HEK293 (cell line): ENCODE measurements at regions not wholly inside any gene's neighbourhood (a gene's known extent, or its start where the extent isn't known, plus 50 kb on each side); places are given as distances from the start of the nearest gene placed in this dataset.

ENCODE experiments used
- CTCF ChIA-PET: fragments of 350-600 bp; formaldehyde crosslinking; extraction: SDS; loops from one replicate; lab custom pipeline; 2021; ENCODE audit warnings: antibody characterized with exemption; lab: Yijun Ruan, JAX
- POLR2A ChIA-PET: fragments of 300-600 bp; formaldehyde crosslinking; extraction: SDS; loops from one replicate; lab custom pipeline; 2020; ENCODE audit warnings: antibody characterized with exemption, inconsistent platforms; lab: Yijun Ruan, JAX
- H3K27ac ChIP-seq: fragments of 200-500 bp; sonication (Bioruptor generic); 2 replicates; pipeline ENCODE4 v1.5.1; 2014; ENCODE audit warnings: low read depth, low read length, control low read depth, inconsistent platforms; ENCODE audit errors: extremely low read depth
- H3K36me3 ChIP-seq, 2 experiments: fragments of 200-500 bp in 1 of 2; sonication (Bioruptor generic) in 1 of 2; 1 replicate in 1 of 2; 2 replicates in 1 of 2; pipeline ENCODE4 v1.5.1; 2014 to 2017; ENCODE audit warnings: inconsistent platforms in 2 of 2, low read length in 2 of 2; ENCODE audit not compliant: control insufficient read depth in 2 of 2, insufficient read depth in 1 of 2
- H3K4me1 ChIP-seq: fragments of 200-500 bp; sonication (Bioruptor generic); 2 replicates; pipeline ENCODE4 v1.5.1; 2014; ENCODE audit warnings: mild to moderate bottlenecking, low read length, inconsistent platforms; ENCODE audit not compliant: control insufficient read depth, insufficient read depth
- H3K4me3 ChIP-seq: 2 replicates; pipeline ENCODE4 v1.5.1; 2011; ENCODE audit warnings: low read depth, mild to moderate bottlenecking, control low read depth, low read length, moderate library complexity
- H3K9me3 ChIP-seq: fragments of 200-500 bp; sonication (Bioruptor generic); 2 replicates; pipeline ENCODE4 v1.5.1; 2014; ENCODE audit warnings: low read depth, low read length, inconsistent platforms; ENCODE audit not compliant: control insufficient read depth, insufficient read depth
- HOXD13 ChIP-seq: sonication (generic); formaldehyde crosslinking; IDR thresholded peaks from 2 replicates; pipeline ENCODE4 v1.8.0; 2022; ENCODE audit warnings: missing genetic modification reagents, borderline replicate concordance
- KLF17 ChIP-seq: fragments of 450-650 bp; formaldehyde crosslinking; IDR thresholded peaks from 2 replicates; pipeline ENCODE4 v1.5.1; 2016; ENCODE audit warnings: missing biosample characterization, missing genetic modification characterization
- ZBTB49 ChIP-seq: fragments of 450-650 bp; formaldehyde crosslinking; IDR thresholded peaks from 2 replicates; pipeline ENCODE4 v1.5.1; 2016; ENCODE audit warnings: missing biosample characterization, missing genetic modification characterization, low read depth
- ZFP3 ChIP-seq: fragments of 450-650 bp; formaldehyde crosslinking; IDR thresholded peaks from 2 replicates; pipeline ENCODE4 v1.5.1; 2016; ENCODE audit warnings: low read depth, missing biosample characterization, missing genetic modification characterization
- ZIC2 ChIP-seq: fragments of 450-650 bp; formaldehyde crosslinking; IDR thresholded peaks from 2 replicates; pipeline ENCODE4 v1.5.1; 2016; ENCODE audit warnings: missing biosample characterization, missing genetic modification characterization
- ZNF155 ChIP-seq: fragments of 450-650 bp; formaldehyde crosslinking; IDR thresholded peaks from 2 replicates; pipeline ENCODE4 v1.5.1; 2016; ENCODE audit warnings: missing biosample characterization, missing genetic modification characterization
- ZNF16 ChIP-seq: fragments of 450-650 bp; formaldehyde crosslinking; IDR thresholded peaks from 2 replicates; pipeline ENCODE4 v1.5.1; 2016; ENCODE audit warnings: low read depth, missing biosample characterization, missing genetic modification characterization
- ZNF280C ChIP-seq: fragments of 450-650 bp; formaldehyde crosslinking; IDR thresholded peaks from 2 replicates; pipeline ENCODE4 v1.5.1; 2016; ENCODE audit warnings: missing biosample characterization, missing genetic modification characterization
- ZNF292 ChIP-seq: fragments of 450-650 bp; formaldehyde crosslinking; IDR thresholded peaks from 2 replicates; pipeline ENCODE4 v1.5.1; 2016; ENCODE audit warnings: low read depth, missing biosample characterization, missing genetic modification characterization, borderline replicate concordance
- ZNF335 ChIP-seq: fragments of 450-650 bp; formaldehyde crosslinking; conservative IDR thresholded peaks from 2 replicates; pipeline ENCODE4 v1.5.1; 2016; ENCODE audit warnings: missing biosample characterization, missing genetic modification characterization
- ZNF354C ChIP-seq: fragments of 450-650 bp; formaldehyde crosslinking; IDR thresholded peaks from 2 replicates; pipeline ENCODE4 v1.5.1; 2016; ENCODE audit warnings: missing biosample characterization, missing genetic modification characterization, low read depth, borderline replicate concordance
- ZNF530 ChIP-seq: fragments of 450-650 bp; formaldehyde crosslinking; IDR thresholded peaks from 2 replicates; pipeline ENCODE4 v1.5.1; 2016; ENCODE audit warnings: low read depth, missing biosample characterization, missing genetic modification characterization
- ZNF692 ChIP-seq: fragments of 450-650 bp; formaldehyde crosslinking; IDR thresholded peaks from 2 replicates; pipeline ENCODE4 v1.5.1; 2016; ENCODE audit warnings: missing biosample characterization, missing genetic modification characterization
- ZNF830 ChIP-seq: fragments of 450-650 bp; IDR thresholded peaks from 2 replicates; pipeline ENCODE4 v1.5.0; 2018; ENCODE audit warnings: missing biosample characterization, missing genetic modification characterization, low read depth, mild to moderate bottlenecking, moderate library complexity
- ZSCAN16 ChIP-seq: fragments of 450-650 bp; formaldehyde crosslinking; IDR thresholded peaks from 2 replicates; pipeline ENCODE4 v1.5.1; 2016; ENCODE audit warnings: missing biosample characterization, missing genetic modification characterization
- ZSCAN18 ChIP-seq: fragments of 450-650 bp; formaldehyde crosslinking; IDR thresholded peaks from 2 replicates; pipeline ENCODE4 v1.5.1; 2016; ENCODE audit warnings: missing biosample characterization, missing genetic modification characterization

GRCh38 chr2:209125291-209125690, 298.6 kb upstream of the MAP2 start (continued):
- TF ChIP-seq ZBTB49 (tag by site-specific recombination) (no peak), ZNF335 (no peak), ZNF292 (tag by site-specific recombination) (no peak), ZNF692 (tag by site-specific recombination) (no peak)

- no peaks in the 10 kb centered on the region for H3K4me1 ChIP-seq
- POLR2A ChIA-PET, result no interaction called here
- CTCF ChIA-PET, result no interaction called here
Observed at GRCh38 chr2:209138079-209138478, 285.8 kb upstream of the MAP2 start.

More at GRCh38 chr2:209138079-209138478, 285.8 kb upstream of the MAP2 start:
- no peak for TF ChIP-seq HOXD13 (CRISPR knock-in tag)
- TF ChIP-seq ZNF280C (tag by site-specific recombination), result no peak
- no peak for TF ChIP-seq ZNF830 (tag by site-specific recombination)
- TF ChIP-seq ZFP3 (tag by site-specific recombination), result no peak
- TF ChIP-seq ZNF155 (tag by site-specific recombination), result no peak
- no peak for TF ChIP-seq ZIC2 (tag by site-specific recombination)
- TF ChIP-seq ZNF354C (tag by site-specific recombination), result no peak
- no peak for TF ChIP-seq KLF17
- no peak for TF ChIP-seq ZNF530 (tag by site-specific recombination)
- no peak for TF ChIP-seq ZNF16 (tag by site-specific recombination)
- no peak for TF ChIP-seq ZSCAN16
- no peak for TF ChIP-seq ZSCAN18 (tag by site-specific recombination)
- no peak overlapping the region for H3K4me3 ChIP-seq
- no peak overlapping the region for H3K27ac ChIP-seq
- no peaks in the 10 kb centered on the region for H3K9me3 ChIP-seq
- H3K36me3 ChIP-seq, result no peaks in the 10 kb centered on the region
